CD14-positive monocyte (primary cell): ENCODE measurements at regions not wholly inside any gene's neighbourhood (a gene's known extent, or its start where the extent isn't known, plus 50 kb on each side); places are given as distances from the start of the nearest gene placed in this dataset.

Experiments
- DNase-seq, 3 donors: peaks; one replicate each; pipeline ENCODE4 v3.0.0-alpha.2; 2011 to 2022
- H2AFZ ChIP-seq: 2 replicates; pipeline ENCODE4 v1.6.0; 2012; ENCODE audit warnings: mild to moderate bottlenecking, low read depth, low read length, inconsistent platforms; ENCODE audit not compliant: insufficient read depth, poor library complexity, severe bottlenecking
- H3K27ac ChIP-seq, 2 donors: 1 replicate in 1 of 2; 2 replicates in 1 of 2; pipeline ENCODE4 v1.5.1; 2012 to 2013; ENCODE audit warnings: low read length in 2 of 2, control low read depth in 1 of 2, inconsistent platforms in 1 of 2, low read depth in 1 of 2, mild to moderate bottlenecking in 1 of 2
- H3K27me3 ChIP-seq, 2 donors: one replicate each; pipeline versions ENCODE4 v1.6.0 to v1.6.1; 2011 to 2013; ENCODE audit warnings: low read length in 2 of 2; ENCODE audit not compliant: control insufficient read depth in 2 of 2, insufficient read depth in 2 of 2
- H3K36me3 ChIP-seq, 2 donors: replicated peaks in 1 of 2; 1 replicate in 1 of 2; 2 replicates in 1 of 2; pipeline versions ENCODE4 v1.5.1 to v1.6.1; 2012 to 2013; ENCODE audit warnings: low read length in 2 of 2, control low read depth in 1 of 2, inconsistent platforms in 1 of 2, mild to moderate bottlenecking in 1 of 2; ENCODE audit not compliant: insufficient read depth in 2 of 2, control insufficient read depth in 1 of 2
- H3K4me1 ChIP-seq, 2 donors: 1 replicate in 1 of 2; 2 replicates in 1 of 2; pipeline versions ENCODE4 v1.5.1 to v1.6.1; 2012 to 2013; ENCODE audit warnings: low read length in 2 of 2, control low read depth in 1 of 2, inconsistent platforms in 1 of 2, mild to moderate bottlenecking in 1 of 2, moderate library complexity in 1 of 2; ENCODE audit not compliant: insufficient read depth in 2 of 2, control insufficient read depth in 1 of 2
- H3K4me2 ChIP-seq: replicated peaks from 2 replicates; pipeline ENCODE3; 2012; ENCODE audit warnings: low read length, moderate library complexity, mild to moderate bottlenecking; ENCODE audit not compliant: poor library complexity, severe bottlenecking; ENCODE audit errors: extremely low read depth
- H3K4me3 ChIP-seq, 3 experiments: fragments of 200-600 bp in 1 of 3; sonication (generic) in 1 of 3; replicated peaks in 1 of 3; 1 replicate in 2 of 3; 2 replicates in 1 of 3; pipeline ENCODE4 v1.5.1; 2011 to 2013; ENCODE audit warnings: low read length in 3 of 3, mild to moderate bottlenecking in 3 of 3, control low read depth in 2 of 3, low read depth in 2 of 3, inconsistent platforms in 1 of 3, moderate library complexity in 1 of 3
- H3K79me2 ChIP-seq: 2 replicates; pipeline ENCODE4 v1.6.0; 2012; ENCODE audit warnings: mild to moderate bottlenecking, control low read depth, inconsistent platforms, low read length, moderate library complexity; ENCODE audit not compliant: insufficient read depth
- H3K9ac ChIP-seq: 2 replicates; pipeline ENCODE4 v1.6.0; 2017; ENCODE audit warnings: low read length, mild to moderate bottlenecking; ENCODE audit not compliant: insufficient read depth, poor library complexity, severe bottlenecking
- H3K9me3 ChIP-seq, 2 donors: replicated peaks in 1 of 2; 1 replicate in 1 of 2; 2 replicates in 1 of 2; pipeline versions ENCODE4 v1.5.1 to v1.6.1; 2012 to 2013; ENCODE audit warnings: low read length in 2 of 2, control low read depth in 1 of 2; ENCODE audit not compliant: control insufficient read depth in 1 of 2, insufficient read depth in 1 of 2
- H4K20me1 ChIP-seq: 2 replicates; pipeline ENCODE4 v1.6.0; 2012; ENCODE audit warnings: mild to moderate bottlenecking, low read length, control low read depth, moderate library complexity; ENCODE audit not compliant: insufficient read depth
- H3K27ac Mint-ChIP-seq, 7 donors: one replicate each; pipeline ENCODE4 v1.8.0; 2020; ENCODE audit warnings: mild to moderate bottlenecking in 7 of 7, mixed read lengths in 7 of 7, moderate library complexity in 6 of 7, inconsistent platforms in 2 of 7
- H3K27me3 Mint-ChIP-seq, 3 donors: one replicate each; pipeline ENCODE4 v1.8.0; 2021 to 2022; ENCODE audit warnings: low read depth in 3 of 3, mild to moderate bottlenecking in 3 of 3, mixed read lengths in 3 of 3, moderate library complexity in 3 of 3, inconsistent platforms in 1 of 3
- H3K36me3 Mint-ChIP-seq, 2 donors: one replicate each; pipeline ENCODE4 v1.8.0; 2020; ENCODE audit warnings: mixed read lengths in 2 of 2, inconsistent platforms in 1 of 2, mild to moderate bottlenecking in 1 of 2
- H3K4me1 Mint-ChIP-seq: one replicate; pipeline ENCODE4 v1.8.0; 2020; ENCODE audit warnings: mild to moderate bottlenecking, mixed read lengths
- H3K4me3 Mint-ChIP-seq, 2 donors: one replicate each; pipeline ENCODE4 v1.8.0; 2020; ENCODE audit warnings: mild to moderate bottlenecking in 2 of 2, mixed read lengths in 2 of 2, moderate library complexity in 1 of 2
- H3K9me3 Mint-ChIP-seq, 7 donors: one replicate each; pipeline ENCODE4 v1.8.0; 2020 to 2022; ENCODE audit warnings: mixed read lengths in 7 of 7, mild to moderate bottlenecking in 6 of 7, moderate library complexity in 6 of 7, inconsistent platforms in 2 of 7
- CTCF ChIP-seq: fragments of 200-600 bp; IDR thresholded peaks from one replicate; pipeline ENCODE4 v1.8.0; 2022; ENCODE audit warnings: antibody characterized with exemption, mild to moderate bottlenecking
- WGBS: methylation state at CpG from one replicate; pipeline ENCODE4 v1.1.5; 2013; ENCODE audit warnings: missing lambda C conversion rate; ENCODE audit not compliant: insufficient coverage; 5-methylcytosine and 5-hydroxymethylcytosine counted together
- intact Hi-C, 2 donors: fragments of 100-400 bp; cut with micrococcal nuclease; formaldehyde crosslinking; loops; one replicate each; pipeline versions ENCODE4 v1.15.0 to v1.15.1; 2023

- no peak overlapping the region for H3K4me3 Mint-ChIP-seq
- peaks cover 0 to 3% (median 2%) of the 10 kb centered on the region in 3 donors for H3K27me3 Mint-ChIP-seq
- Histone ChIP-seq H4K20me1 (no peaks in the 10 kb centered on the region), H3K9me3 (peaks cover 0 to 3% of the 10 kb centered on the region in 2 donors), H3K4me2 (no peak overlapping the region), H3K4me3 (no peak overlapping the region), H3K9ac (no peak overlapping the region), H2AFZ (no peak overlapping the region), H3K36me3 (no peaks in the 10 kb centered on the region), H3K27me3 (no peaks in the 10 kb centered on the region), H3K4me1 (no peaks in the 10 kb centered on the region), H3K79me2 (no peaks in the 10 kb centered on the region), H3K27ac (no peak overlapping the region)
- no peak for TF ChIP-seq CTCF
- H3K27ac Mint-ChIP-seq, result no peak overlapping the region
- WGBS, result 95% methylated on average over 5 of the region's 10 CpGs
- H3K4me1 Mint-ChIP-seq, result no peaks in the 10 kb centered on the region
- intact Hi-C loops, result no loop called here
- H3K36me3 Mint-ChIP-seq, result no peaks in the 10 kb centered on the region
- DNase-seq, result no peak
- H3K9me3 Mint-ChIP-seq, result peaks cover 0 to 22% (median 9%) of the 10 kb centered on the region in 7 donors
Measured at GRCh38 chr16:47806309-47806847, 345.2 kb downstream of the PHKB start.

GRCh38 chr16:47787696-47788095 lies 326.6 kb downstream of the PHKB start:
- Histone ChIP-seq H3K27ac (no peak overlapping the region), H3K27me3 (no peaks in the 10 kb centered on the region), H3K4me1 (no peaks in the 10 kb centered on the region), H3K9me3 (peaks cover 9 to 15% of the 10 kb centered on the region in 2 donors), H3K79me2 (no peaks in the 10 kb centered on the region), H2AFZ (no peak overlapping the region), H4K20me1 (no peaks in the 10 kb centered on the region), H3K36me3 (no peaks in the 10 kb centered on the region), H3K4me3 (no peak overlapping the region), H3K4me2 (no peak overlapping the region), H3K9ac (no peak overlapping the region)
- Mint-ChIP-seq H3K27me3 (peaks cover 0 to 5% (median 2%) of the 10 kb centered on the region in 3 donors), H3K27ac (no peak overlapping the region), H3K4me3 (no peak overlapping the region), H3K36me3 (no peaks in the 10 kb centered on the region), H3K4me1 (no peaks in the 10 kb centered on the region), H3K9me3 (peaks cover 9 to 25% (median 17%) of the 10 kb centered on the region in 7 donors)
- no peak for DNase-seq
- intact Hi-C loops, result no loop called here
- TF ChIP-seq CTCF, result no peak
- WGBS, result no CpG with 5 or more reads among the region's 3 CpGs
